ENCODE measurements at regions not wholly inside any gene's neighbourhood (a gene's known extent, or its start where the extent isn't known, plus 50 kb on each side); places are given as distances from the start of the nearest gene placed in this dataset.
"Not testable (repeated sequence)": the region's sequence is repeated elsewhere in the genome, so short reads cannot be mapped to it uniquely, and the experiment has no call there.

GRCh38 chr11:25576320-25576719 is 755.6 kb upstream of the ANO3 start:
- H3K4me1 ChIP-seq (ENCODE audit: insufficient read depth, insufficient read length) = no peaks in the 10 kb centered on the region
- TF ChIP-seq ZNF274 (IDR thresholded peaks at IDR 0.05; ENCODE audit: low read depth, low read length) = no peak
- no peak for TF ChIP-seq YY1 (IDR thresholded peaks at IDR 0.05; ENCODE audit: insufficient read depth, insufficient read length)
- no peak for TF ChIP-seq SUZ12 (IDR thresholded peaks at IDR 0.05; ENCODE audit: extremely low read depth, insufficient read depth, insufficient read length)
- H3K36me3 ChIP-seq (ENCODE audit: insufficient read depth, insufficient read length, low read length) = no peaks in the 10 kb centered on the region
- H3K27me3 ChIP-seq (ENCODE audit: insufficient read depth, insufficient read length) = no peaks in the 10 kb centered on the region
- DNase-seq (ENCODE audit: low read depth, low spot score) = no peak
- H3K9ac ChIP-seq (ENCODE audit: insufficient read length, low read depth) = no peak overlapping the region
- no peaks in the 10 kb centered on the region for H3K9me3 ChIP-seq (ENCODE audit: insufficient read depth, low read length)
- no peak overlapping the region for H3K4me3 ChIP-seq (ENCODE audit: insufficient read length, low read depth)

- H3K9me3 ChIP-seq (ENCODE audit: insufficient read depth, low read length); H3K9ac ChIP-seq (ENCODE audit: insufficient read length, low read depth); H3K36me3 ChIP-seq (ENCODE audit: insufficient read depth, insufficient read length, low read length); H3K4me3 ChIP-seq (ENCODE audit: insufficient read length, low read depth); H3K4me1 ChIP-seq (ENCODE audit: insufficient read depth, insufficient read length); H3K27me3 ChIP-seq (ENCODE audit: insufficient read depth, insufficient read length); DNase-seq (ENCODE audit: low read depth, low spot score): not testable (repeated sequence)
Observed at GRCh38 chr11:25579554-25579953, 752.4 kb upstream of the ANO3 start.

- H3K4me1 ChIP-seq (ENCODE audit: insufficient read depth, insufficient read length) = no peaks in the 10 kb centered on the region
- no peaks in the 10 kb centered on the region for H3K9me3 ChIP-seq (ENCODE audit: insufficient read depth, low read length)
- H3K27me3 ChIP-seq (ENCODE audit: insufficient read depth, insufficient read length) = no peaks in the 10 kb centered on the region
- H3K9ac ChIP-seq (ENCODE audit: insufficient read length, low read depth) = no peak overlapping the region
- TF ChIP-seq ZNF274 (IDR thresholded peaks at IDR 0.05; ENCODE audit: low read depth, low read length) = no peak
- TF ChIP-seq SUZ12 (IDR thresholded peaks at IDR 0.05; ENCODE audit: extremely low read depth, insufficient read depth, insufficient read length) = no peak
- no peak for TF ChIP-seq YY1 (IDR thresholded peaks at IDR 0.05; ENCODE audit: insufficient read depth, insufficient read length)
- no peak overlapping the region for H3K4me3 ChIP-seq (ENCODE audit: insufficient read length, low read depth)
- H3K36me3 ChIP-seq (ENCODE audit: insufficient read depth, insufficient read length, low read length) = no peaks in the 10 kb centered on the region
- no peak for DNase-seq (ENCODE audit: low read depth, low spot score)
Observed at GRCh38 chr11:25583596-25583995, 748.3 kb upstream of the ANO3 start.

GRCh38 chr11:25587496-25587895 is 744.4 kb upstream of the ANO3 start:
- no peak overlapping the region for H3K9ac ChIP-seq (ENCODE audit: insufficient read length, low read depth)
- TF ChIP-seq YY1 (IDR thresholded peaks at IDR 0.05; ENCODE audit: insufficient read depth, insufficient read length) = no peak
- TF ChIP-seq SUZ12 (IDR thresholded peaks at IDR 0.05; ENCODE audit: extremely low read depth, insufficient read depth, insufficient read length) = no peak
- no peak for TF ChIP-seq ZNF274 (IDR thresholded peaks at IDR 0.05; ENCODE audit: low read depth, low read length)
- H3K36me3 ChIP-seq (ENCODE audit: insufficient read depth, insufficient read length, low read length) = no peaks in the 10 kb centered on the region
- no peaks in the 10 kb centered on the region for H3K9me3 ChIP-seq (ENCODE audit: insufficient read depth, low read length)
- no peaks in the 10 kb centered on the region for H3K27me3 ChIP-seq (ENCODE audit: insufficient read depth, insufficient read length)
- H3K4me1 ChIP-seq (ENCODE audit: insufficient read depth, insufficient read length) = no peaks in the 10 kb centered on the region
- H3K4me3 ChIP-seq (ENCODE audit: insufficient read length, low read depth) = no peak overlapping the region
- no peak for DNase-seq (ENCODE audit: low read depth, low spot score)

GRCh38 chr11:25593221-25593620 is 738.7 kb upstream of the ANO3 start:
- H3K36me3 ChIP-seq (ENCODE audit: insufficient read depth, insufficient read length, low read length) = no peaks in the 10 kb centered on the region
- no peaks in the 10 kb centered on the region for H3K4me1 ChIP-seq (ENCODE audit: insufficient read depth, insufficient read length)
- H3K27me3 ChIP-seq (ENCODE audit: insufficient read depth, insufficient read length) = no peaks in the 10 kb centered on the region
- H3K4me3 ChIP-seq (ENCODE audit: insufficient read length, low read depth) = no peak overlapping the region
- TF ChIP-seq SUZ12 (IDR thresholded peaks at IDR 0.05; ENCODE audit: extremely low read depth, insufficient read depth, insufficient read length) (no peak), ZNF274 (IDR thresholded peaks at IDR 0.05; ENCODE audit: low read depth, low read length) (no peak), YY1 (IDR thresholded peaks at IDR 0.05; ENCODE audit: insufficient read depth, insufficient read length) (no peak)
- no peak overlapping the region for H3K9ac ChIP-seq (ENCODE audit: insufficient read length, low read depth)
- DNase-seq (ENCODE audit: low read depth, low spot score) = no peak
- no peaks in the 10 kb centered on the region for H3K9me3 ChIP-seq (ENCODE audit: insufficient read depth, low read length)

GRCh38 chr11:25596701-25597100 is 735.2 kb upstream of the ANO3 start:
- Histone ChIP-seq H3K9ac (ENCODE audit: insufficient read length, low read depth) (no peak overlapping the region), H3K4me1 (ENCODE audit: insufficient read depth, insufficient read length) (no peaks in the 10 kb centered on the region)
- no peak for TF ChIP-seq SUZ12 (IDR thresholded peaks at IDR 0.05; ENCODE audit: extremely low read depth, insufficient read depth, insufficient read length)
- TF ChIP-seq ZNF274 (IDR thresholded peaks at IDR 0.05; ENCODE audit: low read depth, low read length) = no peak
- TF ChIP-seq YY1 (IDR thresholded peaks at IDR 0.05; ENCODE audit: insufficient read depth, insufficient read length) = no peak

GRCh38 chr11:25597696-25598095 is 734.2 kb upstream of the ANO3 start:
- H3K9ac ChIP-seq (ENCODE audit: insufficient read length, low read depth) = no peak overlapping the region
- no peaks in the 10 kb centered on the region for H3K27me3 ChIP-seq (ENCODE audit: insufficient read depth, insufficient read length)
- H3K36me3 ChIP-seq (ENCODE audit: insufficient read depth, insufficient read length, low read length) = no peaks in the 10 kb centered on the region
- H3K4me3 ChIP-seq (ENCODE audit: insufficient read length, low read depth) = no peak overlapping the region
- H3K4me1 ChIP-seq (ENCODE audit: insufficient read depth, insufficient read length) = no peaks in the 10 kb centered on the region
- no peak for TF ChIP-seq ZNF274 (IDR thresholded peaks at IDR 0.05; ENCODE audit: low read depth, low read length)
- TF ChIP-seq YY1 (IDR thresholded peaks at IDR 0.05; ENCODE audit: insufficient read depth, insufficient read length) = no peak
- no peak for TF ChIP-seq SUZ12 (IDR thresholded peaks at IDR 0.05; ENCODE audit: extremely low read depth, insufficient read depth, insufficient read length)
- no peaks in the 10 kb centered on the region for H3K9me3 ChIP-seq (ENCODE audit: insufficient read depth, low read length)
- DNase-seq (ENCODE audit: low read depth, low spot score) = no peak

More at GRCh38 chr11:25596701-25597100, 735.2 kb upstream of the ANO3 start:
- no peaks in the 10 kb centered on the region for H3K27me3 ChIP-seq (ENCODE audit: insufficient read depth, insufficient read length)
- H3K9me3 ChIP-seq (ENCODE audit: insufficient read depth, low read length) = no peaks in the 10 kb centered on the region
- DNase-seq (ENCODE audit: low read depth, low spot score) = no peak
- H3K36me3 ChIP-seq (ENCODE audit: insufficient read depth, insufficient read length, low read length) = no peaks in the 10 kb centered on the region
- H3K4me3 ChIP-seq (ENCODE audit: insufficient read length, low read depth) = no peak overlapping the region

GRCh38 chr11:25602149-25602548 is 729.8 kb upstream of the ANO3 start:
- H3K36me3 ChIP-seq (ENCODE audit: insufficient read depth, insufficient read length, low read length) = no peaks in the 10 kb centered on the region
- H3K27me3 ChIP-seq (ENCODE audit: insufficient read depth, insufficient read length) = no peaks in the 10 kb centered on the region
- H3K9ac ChIP-seq (ENCODE audit: insufficient read length, low read depth) = no peak overlapping the region
- H3K9me3 ChIP-seq (ENCODE audit: insufficient read depth, low read length) = no peaks in the 10 kb centered on the region
- no peak for TF ChIP-seq ZNF274 (IDR thresholded peaks at IDR 0.05; ENCODE audit: low read depth, low read length)
- no peak for TF ChIP-seq YY1 (IDR thresholded peaks at IDR 0.05; ENCODE audit: insufficient read depth, insufficient read length)
- no peak for TF ChIP-seq SUZ12 (IDR thresholded peaks at IDR 0.05; ENCODE audit: extremely low read depth, insufficient read depth, insufficient read length)
- no peaks in the 10 kb centered on the region for H3K4me1 ChIP-seq (ENCODE audit: insufficient read depth, insufficient read length)
- peak; percentile 8 for DNase-seq (ENCODE audit: low read depth, low spot score)
- H3K4me3 ChIP-seq (ENCODE audit: insufficient read length, low read depth) = no peak overlapping the region

Data from NT2/D1 (cell line).